A549 (cell line): ENCODE measurements at regions not wholly inside any gene's neighbourhood (a gene's known extent, or its start where the extent isn't known, plus 50 kb on each side); places are given as distances from the start of the nearest gene placed in this dataset.

Experiments used
- ATAC-seq, 2 experiments: fragments of 200-7000 bp in 1 of 2; fragments of >200 bp in 1 of 2; cut with Nextera tagmentation in 1 of 2; cut with Tn5 transposase in 1 of 2; 3 replicates each; pipeline versions ENCODE4 v1.8.0 to v1.9.1; 2018 to 2020; ENCODE audit warnings: mild to moderate bottlenecking in 1 of 2, moderate library complexity in 1 of 2
- CTCF ChIA-PET: fragments of 300-600 bp; sonication (Branson Sonifier 250); formaldehyde crosslinking; extraction: SDS; loops from one replicate; lab custom pipeline; 2021; ENCODE audit warnings: antibody characterized with exemption, inconsistent platforms; lab: Yijun Ruan, JAX
- POLR2A ChIA-PET: fragments of 350-600 bp; formaldehyde crosslinking; extraction: SDS; loops from one replicate; lab custom pipeline; 2021; ENCODE audit warnings: antibody characterized with exemption, inconsistent platforms; lab: Yijun Ruan, JAX
- DNase-seq, 2 experiments: peaks; one replicate each; pipeline versions ENCODE4 v3.0.0 to v3.0.0-alpha.2; 2011 to 2016; ENCODE audit warnings: low read depth in 1 of 2, low spot score in 1 of 2
- FAIRE-seq: peaks from 2 replicates; lab custom pipeline; 2011; peaks lifted over from hg19 to GRCh38; lab: Jason Lieb, UNC
- H3K27ac ChIP-seq, 2 experiments: fragments of >200 bp; sonication (Bioruptor Twin); formaldehyde crosslinking; 3 replicates each; pipeline ENCODE4 v1.5.1; 2016 to 2017
- H3K4me1 ChIP-seq: fragments of >200 bp; sonication (Bioruptor Twin); formaldehyde crosslinking; 3 replicates; pipeline ENCODE4 v1.6.1; 2016
- H3K4me2 ChIP-seq: fragments of >200 bp; sonication (Bioruptor Twin); formaldehyde crosslinking; 3 replicates; pipeline ENCODE4 v1.6.1; 2016
- H3K4me3 ChIP-seq: fragments of >200 bp; sonication (Bioruptor Twin); formaldehyde crosslinking; 3 replicates; pipeline ENCODE4 v1.5.1; 2016
- H3K9me3 ChIP-seq: fragments of >200 bp; sonication (Bioruptor Twin); formaldehyde crosslinking; 3 replicates; pipeline ENCODE4 v1.6.1; 2016
- BHLHE40 ChIP-seq: IDR thresholded peaks from 2 replicates; pipeline ENCODE4 v1.6.1; 2012; ENCODE audit warnings: low read depth, low read length, inconsistent platforms
- CHD2 ChIP-seq: fragments of 150-350 bp; IDR thresholded peaks from 2 replicates; pipeline ENCODE4 v1.6.1; 2014; ENCODE audit warnings: low read length; ENCODE audit not compliant: partially characterized antibody
- EHMT2 ChIP-seq: fragments of 200-600 bp; sonication (generic); IDR thresholded peaks from 2 replicates; pipeline ENCODE4 v1.6.1; 2016; ENCODE audit warnings: antibody characterized with exemption, low read depth, mild to moderate bottlenecking, moderate library complexity
- FOSB ChIP-seq: fragments of 250-450 bp; sonication (Bioruptor Pico); IDR thresholded peaks from 2 replicates; pipeline ENCODE4 v1.5.0; 2020; ENCODE audit warnings: mild to moderate bottlenecking, moderate library complexity
- GATA3 ChIP-seq: IDR thresholded peaks from 2 replicates; pipeline ENCODE4 v1.6.1; 2012; ENCODE audit warnings: borderline replicate concordance
- HDAC2 ChIP-seq: fragments of 200-600 bp; sonication (generic); IDR thresholded peaks from 2 replicates; pipeline ENCODE4 v1.6.1; 2016
- HES2 ChIP-seq: fragments of >200 bp; sonication (Bioruptor Twin); formaldehyde crosslinking; IDR thresholded peaks from 2 replicates; pipeline ENCODE4 v1.6.1; 2016
- HOXB5 ChIP-seq: fragments of 250-450 bp; sonication (Bioruptor Pico); IDR thresholded peaks from 2 replicates; pipeline ENCODE4 v1.5.0; 2020; ENCODE audit warnings: mild to moderate bottlenecking, moderate library complexity
- JUN ChIP-seq, 2 experiments: fragments of >200 bp; sonication (Bioruptor Twin); formaldehyde crosslinking; IDR thresholded peaks; 2 replicates in 1 of 2; 3 replicates in 1 of 2; pipeline ENCODE4 v1.6.1; 2016 to 2017
- MAZ ChIP-seq: fragments of 150-350 bp; IDR thresholded peaks from 2 replicates; pipeline ENCODE4 v1.6.1; 2014; ENCODE audit warnings: antibody characterized with exemption, low read depth, low read length, borderline replicate concordance
- PHF8 ChIP-seq: fragments of 200-600 bp; sonication (generic); IDR thresholded peaks from 2 replicates; pipeline ENCODE4 v1.6.1; 2016; ENCODE audit warnings: low read depth, mild to moderate bottlenecking, antibody characterized with exemption, moderate library complexity, borderline replicate concordance
- RARB ChIP-seq: fragments of 250-450 bp; sonication (Bioruptor Pico); IDR thresholded peaks from 2 replicates; pipeline ENCODE4 v1.8.0; 2021; ENCODE audit warnings: mild to moderate bottlenecking, moderate library complexity
- USF2 ChIP-seq: fragments of 450-650 bp; IDR thresholded peaks from 2 replicates; pipeline ENCODE4 v1.6.1; 2014; ENCODE audit warnings: antibody characterized with exemption
- WGBS: methylation state at CpG from one replicate; pipeline ENCODE4 v1.1.6; 2017; ENCODE audit errors: missing lambda C conversion rate; 5-methylcytosine and 5-hydroxymethylcytosine counted together
- TF ChIP-seq, protein P1 (sequence below): fragments of >200 bp; sonication (Bioruptor Twin); formaldehyde crosslinking; IDR thresholded peaks from 3 replicates; pipeline ENCODE4 v1.5.1; 2016
- TF ChIP-seq, protein P2 (sequence below): fragments of 150-350 bp; IDR thresholded peaks from 2 replicates; pipeline ENCODE4 v1.6.1; 2014; ENCODE audit warnings: low read depth, mild to moderate bottlenecking, low read length
- TF ChIP-seq, protein P3 (sequence below): fragments of 250-450 bp; sonication (Bioruptor Pico); IDR thresholded peaks from 2 replicates; pipeline ENCODE4 v1.5.0; 2021; ENCODE audit warnings: mild to moderate bottlenecking, moderate library complexity, borderline replicate concordance

GRCh38 chr1:170365331-170365730, 166.6 kb upstream of the GORAB start:
- ChIA-PET POLR2A (no interaction called here), CTCF (no interaction called here)
- FAIRE-seq (no peak), DNase-seq (no peak), ATAC-seq (no peak)
- WGBS = 2% methylated on average over 2 of the region's 2 CpGs
- Histone ChIP-seq H3K9me3 (no peaks in the 10 kb centered on the region), H3K4me3 (no peak overlapping the region), H3K4me2 (no peak overlapping the region), H3K4me1 (no peaks in the 10 kb centered on the region), H3K27ac (no peak overlapping the region)
- no peak for TF ChIP-seq GATA3
- TF ChIP-seq, protein P1, sequence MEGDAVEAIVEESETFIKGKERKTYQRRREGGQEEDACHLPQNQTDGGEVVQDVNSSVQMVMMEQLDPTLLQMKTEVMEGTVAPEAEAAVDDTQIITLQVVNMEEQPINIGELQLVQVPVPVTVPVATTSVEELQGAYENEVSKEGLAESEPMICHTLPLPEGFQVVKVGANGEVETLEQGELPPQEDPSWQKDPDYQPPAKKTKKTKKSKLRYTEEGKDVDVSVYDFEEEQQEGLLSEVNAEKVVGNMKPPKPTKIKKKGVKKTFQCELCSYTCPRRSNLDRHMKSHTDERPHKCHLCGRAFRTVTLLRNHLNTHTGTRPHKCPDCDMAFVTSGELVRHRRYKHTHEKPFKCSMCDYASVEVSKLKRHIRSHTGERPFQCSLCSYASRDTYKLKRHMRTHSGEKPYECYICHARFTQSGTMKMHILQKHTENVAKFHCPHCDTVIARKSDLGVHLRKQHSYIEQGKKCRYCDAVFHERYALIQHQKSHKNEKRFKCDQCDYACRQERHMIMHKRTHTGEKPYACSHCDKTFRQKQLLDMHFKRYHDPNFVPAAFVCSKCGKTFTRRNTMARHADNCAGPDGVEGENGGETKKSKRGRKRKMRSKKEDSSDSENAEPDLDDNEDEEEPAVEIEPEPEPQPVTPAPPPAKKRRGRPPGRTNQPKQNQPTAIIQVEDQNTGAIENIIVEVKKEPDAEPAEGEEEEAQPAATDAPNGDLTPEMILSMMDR = no peak
- no peak for TF ChIP-seq HES2
- no peak for TF ChIP-seq RARB

- ChIA-PET CTCF (no interaction called here), POLR2A (no interaction called here)
- DNase-seq (no peak), FAIRE-seq (no peak), ATAC-seq (no peak)
- no peak overlapping the region for H3K4me2 ChIP-seq
- no peaks in the 10 kb centered on the region for H3K9me3 ChIP-seq
- H3K4me1 ChIP-seq = no peaks in the 10 kb centered on the region
- no peak overlapping the region for H3K4me3 ChIP-seq
- WGBS = 29% methylated on average over 2 of the region's 2 CpGs
- TF ChIP-seq, protein P2, sequence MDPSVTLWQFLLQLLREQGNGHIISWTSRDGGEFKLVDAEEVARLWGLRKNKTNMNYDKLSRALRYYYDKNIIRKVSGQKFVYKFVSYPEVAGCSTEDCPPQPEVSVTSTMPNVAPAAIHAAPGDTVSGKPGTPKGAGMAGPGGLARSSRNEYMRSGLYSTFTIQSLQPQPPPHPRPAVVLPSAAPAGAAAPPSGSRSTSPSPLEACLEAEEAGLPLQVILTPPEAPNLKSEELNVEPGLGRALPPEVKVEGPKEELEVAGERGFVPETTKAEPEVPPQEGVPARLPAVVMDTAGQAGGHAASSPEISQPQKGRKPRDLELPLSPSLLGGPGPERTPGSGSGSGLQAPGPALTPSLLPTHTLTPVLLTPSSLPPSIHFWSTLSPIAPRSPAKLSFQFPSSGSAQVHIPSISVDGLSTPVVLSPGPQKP = no peak
- TF ChIP-seq USF2 (no peak), CHD2 (no peak), JUN (IDR thresholded peaks at IDR 0.05) (no peak), HDAC2 (no peak), HOXB5 (CRISPR knock-in tag) (no peak), FOSB (CRISPR knock-in tag) (no peak), PHF8 (no peak), MAZ (no peak), BHLHE40 (no peak), EHMT2 (no peak)
- TF ChIP-seq, protein P3, sequence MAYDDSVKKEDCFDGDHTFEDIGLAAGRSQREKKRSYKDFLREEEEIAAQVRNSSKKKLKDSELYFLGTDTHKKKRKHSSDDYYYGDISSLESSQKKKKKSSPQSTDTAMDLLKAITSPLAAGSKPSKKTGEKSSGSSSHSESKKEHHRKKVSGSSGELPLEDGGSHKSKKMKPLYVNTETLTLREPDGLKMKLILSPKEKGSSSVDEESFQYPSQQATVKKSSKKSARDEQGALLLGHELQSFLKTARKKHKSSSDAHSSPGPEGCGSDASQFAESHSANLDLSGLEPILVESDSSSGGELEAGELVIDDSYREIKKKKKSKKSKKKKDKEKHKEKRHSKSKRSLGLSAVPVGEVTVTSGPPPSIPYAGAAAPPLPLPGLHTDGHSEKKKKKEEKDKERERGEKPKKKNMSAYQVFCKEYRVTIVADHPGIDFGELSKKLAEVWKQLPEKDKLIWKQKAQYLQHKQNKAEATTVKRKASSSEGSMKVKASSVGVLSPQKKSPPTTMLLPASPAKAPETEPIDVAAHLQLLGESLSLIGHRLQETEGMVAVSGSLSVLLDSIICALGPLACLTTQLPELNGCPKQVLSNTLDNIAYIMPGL (CRISPR knock-in tag) = no peak
- H3K27ac ChIP-seq = no peak overlapping the region
Observed at GRCh38 chr1:170366980-170367379, 165.0 kb upstream of the GORAB start.

DNA sequence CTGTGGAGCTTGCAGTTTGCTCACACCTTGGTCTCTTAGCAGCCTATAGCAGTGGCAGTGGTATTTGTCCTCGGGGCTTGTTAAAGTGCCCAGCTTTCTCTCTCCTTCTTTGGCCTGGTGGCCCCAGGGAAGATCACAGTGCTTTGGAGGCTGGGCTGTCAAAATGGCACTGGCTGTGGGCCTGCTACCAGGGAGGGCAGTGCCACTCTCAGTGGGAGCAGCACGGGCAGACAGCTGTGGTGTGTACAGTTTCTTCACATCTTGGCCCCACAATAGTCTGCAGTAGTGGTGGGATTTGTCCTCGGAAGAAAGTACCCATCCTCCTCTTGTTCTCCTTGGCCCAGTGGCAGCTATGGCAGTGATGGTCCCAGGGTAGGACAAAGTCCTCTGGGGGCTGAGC, 164.4 kb upstream of the GORAB start:
- no peak for TF ChIP-seq FOSB (CRISPR knock-in tag)
- Histone ChIP-seq H3K27ac (no peak overlapping the region), H3K9me3 (no peaks in the 10 kb centered on the region), H3K4me2 (no peak overlapping the region), H3K4me1 (no peaks in the 10 kb centered on the region), H3K4me3 (no peak overlapping the region)
- POLR2A ChIA-PET = no interaction called here
- no peak for DNase-seq
- FAIRE-seq = no peak
- ATAC-seq = no peak
- WGBS = 21% methylated on average over 2 of the region's 3 CpGs
- CTCF ChIA-PET = no interaction called here
